Testis (tissue), 2 donors: ENCODE measurements at regions not wholly inside any gene's neighbourhood (a gene's known extent, or its start where the extent isn't known, plus 50 kb on each side); places are given as distances from the start of the nearest gene placed in this dataset.

ENCODE experiments used
- DNase-seq: peaks from one replicate; pipeline ENCODE4 v3.0.0-alpha.2; 2019
- H3K27ac ChIP-seq, 2 donors: fragments of 200-600 bp; sonication (generic); one replicate each; pipeline ENCODE4 v1.5.1; 2019
- H3K27me3 ChIP-seq: fragments of 200-600 bp; sonication (generic); one replicate; pipeline ENCODE4 v1.5.1; 2019
- H3K36me3 ChIP-seq: fragments of 200-600 bp; sonication (generic); one replicate; pipeline ENCODE4 v1.5.1; 2017; ENCODE audit warnings: low read depth; ENCODE audit errors: missing control alignments
- H3K4me1 ChIP-seq: fragments of 200-600 bp; sonication (generic); one replicate; pipeline ENCODE4 v1.5.1; 2019
- H3K4me3 ChIP-seq, 2 donors: fragments of 200-600 bp; sonication (generic); one replicate each; pipeline ENCODE4 v1.5.1; 2017 to 2019
- H3K9me3 ChIP-seq: fragments of 200-600 bp; sonication (generic); one replicate; pipeline ENCODE4 v1.5.1; 2017
- CTCF ChIP-seq, 3 experiments: fragments of 450-650 bp in 2 of 3; fragments of 200-600 bp in 1 of 3; sonication (generic) in 1 of 3; IDR thresholded peaks; one replicate each; pipeline ENCODE4 v1.5.1; 2016 to 2019; ENCODE audit warnings: antibody characterized with exemption in 3 of 3, mild to moderate bottlenecking in 2 of 3, moderate library complexity in 1 of 3
- POLR2A ChIP-seq: fragments of 450-650 bp; IDR thresholded peaks from one replicate; pipeline ENCODE4 v1.6.1; 2017; ENCODE audit warnings: antibody characterized with exemption, mild to moderate bottlenecking, moderate library complexity
- WGBS, 2 donors: methylation state at CpG; one replicate each; pipeline ENCODE4 v1.1.5; 2018; 5-methylcytosine and 5-hydroxymethylcytosine counted together
- intact Hi-C: fragments of 100-400 bp; cut with DNase I; formaldehyde crosslinking; loops from one replicate; pipeline ENCODE4 v1.15.1; 2023; ENCODE audit warnings: low total_unique reads

GRCh38 chr5:2029206-2029605 lies 146.5 kb upstream of the IRX4 start:
- TF ChIP-seq POLR2A (no peak), CTCF (IDR thresholded peaks at IDR 0.05) (no peak)
- Histone ChIP-seq H3K27me3 (no peaks in the 10 kb centered on the region), H3K36me3 (no peaks in the 10 kb centered on the region), H3K4me1 (no peaks in the 10 kb centered on the region), H3K9me3 (no peaks in the 10 kb centered on the region), H3K27ac (no peak overlapping the region), H3K4me3 (no peak overlapping the region)
- intact Hi-C loops, result no loop called here
- no peak for DNase-seq
- 33 to 46% methylated on average over 4 of the region's 4 CpGs for WGBS, 2 donors

GRCh38 chr5:2027790-2028189 lies 145.1 kb upstream of the IRX4 start:
- intact Hi-C loops, result no loop called here
- WGBS, 2 donors, result 57 to 73% methylated on average over 2 of the region's 2 CpGs
- H3K4me1 ChIP-seq, result no peaks in the 10 kb centered on the region
- TF ChIP-seq POLR2A, result no peak
- no peak for TF ChIP-seq CTCF (IDR thresholded peaks at IDR 0.05)
- H3K9me3 ChIP-seq, result no peaks in the 10 kb centered on the region
- H3K36me3 ChIP-seq, result no peaks in the 10 kb centered on the region
- no peak for DNase-seq
- no peak overlapping the region for H3K4me3 ChIP-seq
- no peaks in the 10 kb centered on the region for H3K27me3 ChIP-seq
- H3K27ac ChIP-seq, result no peak overlapping the region

GRCh38 chr5:2024986-2025721 lies 142.4 kb upstream of the IRX4 start:
- no peak overlapping the region for H3K4me3 ChIP-seq
- TF ChIP-seq POLR2A (no peak), CTCF (IDR thresholded peaks at IDR 0.05) (no peak)
- no peak for DNase-seq
- H3K9me3 ChIP-seq, result no peaks in the 10 kb centered on the region
- intact Hi-C loops, result no loop called here
- no peak overlapping the region for H3K27ac ChIP-seq
- H3K27me3 ChIP-seq, result no peaks in the 10 kb centered on the region
- H3K4me1 ChIP-seq, result no peaks in the 10 kb centered on the region
- 64 to 81% methylated on average over 13 of the region's 13 CpGs for WGBS, 2 donors
- no peaks in the 10 kb centered on the region for H3K36me3 ChIP-seq

GRCh38 chr5:2023196-2023595 lies 140.5 kb upstream of the IRX4 start:
- 67 to 74% methylated on average over 3 of the region's 3 CpGs for WGBS, 2 donors

More at GRCh38 chr5:2023196-2023595, 140.5 kb upstream of the IRX4 start:
- no peaks in the 10 kb centered on the region for H3K4me1 ChIP-seq
- H3K4me3 ChIP-seq, result no peak overlapping the region
- H3K27ac ChIP-seq, result no peak overlapping the region
- TF ChIP-seq POLR2A (no peak), CTCF (IDR thresholded peaks at IDR 0.05) (no peak)
- no peak for DNase-seq
- H3K9me3 ChIP-seq, result no peaks in the 10 kb centered on the region
- intact Hi-C loops, result no loop called here
- H3K27me3 ChIP-seq, result no peaks in the 10 kb centered on the region
- no peaks in the 10 kb centered on the region for H3K36me3 ChIP-seq
